HAP-1 (cell line): ENCODE measurements at regions not wholly inside any gene's neighbourhood (a gene's known extent, or its start where the extent isn't known, plus 50 kb on each side); places are given as distances from the start of the nearest gene placed in this dataset.

Experiments used
- DNase-seq, 2 experiments: peaks; one replicate each; pipeline ENCODE4 v3.0.0-alpha.2; 2016 to 2020; ENCODE audit warnings: low spot score in 2 of 2
- H3K27me3 ChIP-seq: fragments of 250-450 bp; sonication (Bioruptor Pico); 2 replicates; pipeline ENCODE4 v1.5.1; 2020; ENCODE audit warnings: low read depth, mild to moderate bottlenecking, moderate library complexity
- H3K36me3 ChIP-seq: fragments of 250-450 bp; sonication (Bioruptor Pico); replicated peaks from 2 replicates; pipeline ENCODE4 v1.5.1; 2020; ENCODE audit warnings: mild to moderate bottlenecking
- H3K4me1 ChIP-seq: fragments of 250-450 bp; sonication (Bioruptor Pico); 2 replicates; pipeline ENCODE4 v1.5.1; 2020; ENCODE audit warnings: mild to moderate bottlenecking
- H3K4me3 ChIP-seq: fragments of 250-450 bp; sonication (Bioruptor Pico); 2 replicates; pipeline ENCODE4 v1.5.1; 2020; ENCODE audit warnings: mild to moderate bottlenecking, moderate library complexity
- H3K9me3 ChIP-seq: fragments of 250-450 bp; sonication (Bioruptor Pico); 2 replicates; pipeline ENCODE4 v1.5.1; 2020; ENCODE audit warnings: mild to moderate bottlenecking, moderate library complexity
- in situ Hi-C: fragments of 300-500 bp; cut with MboI; formaldehyde crosslinking; loops from 3 replicates; pipeline ENCODE4 v1.14.3; 2020; ENCODE audit warnings: low sequenced_read_pairs, inconsistent platforms, mixed read lengths

GRCh38 chr13:22107549-22107948, 436.7 kb downstream of the FGF9 start:
- H3K9me3 ChIP-seq, result no peaks in the 10 kb centered on the region; the same call in 1 of the 2 replicates
- H3K36me3 ChIP-seq, result no peaks in the 10 kb centered on the region
- in situ Hi-C loops, result no loop called here
- no peaks in the 10 kb centered on the region for H3K27me3 ChIP-seq
- H3K4me1 ChIP-seq, result no peaks in the 10 kb centered on the region
- H3K4me3 ChIP-seq, result no peak overlapping the region
- DNase-seq, result no peak

- Histone ChIP-seq H3K27me3 (no peaks in the 10 kb centered on the region), H3K36me3 (no peaks in the 10 kb centered on the region), H3K4me1 (no peaks in the 10 kb centered on the region), H3K9me3 (no peaks in the 10 kb centered on the region; the same call in 1 of the 2 replicates), H3K4me3 (no peak overlapping the region)
- in situ Hi-C loops, result no loop called here
- no peak for DNase-seq
Measured at GRCh38 chr13:22108283-22108942, 437.5 kb downstream of the FGF9 start.

DNA sequence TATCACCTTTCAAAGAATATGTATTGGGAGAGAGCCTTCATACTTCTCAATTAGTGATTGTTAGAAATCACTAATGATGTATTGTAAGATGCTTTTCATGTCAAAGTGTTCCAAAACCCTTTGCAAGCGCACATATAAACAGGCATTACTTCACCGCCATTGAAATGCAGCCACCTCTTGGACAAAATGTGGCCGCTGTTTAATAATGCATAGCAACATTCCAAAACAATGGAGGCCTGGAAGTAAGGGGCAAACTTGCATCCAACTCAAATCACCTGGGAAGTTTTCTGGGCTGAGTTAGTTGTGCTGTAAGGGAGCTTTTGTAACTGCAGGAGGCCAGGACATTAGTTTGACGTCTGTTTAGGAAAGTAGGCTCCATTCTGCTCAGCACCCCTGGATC, 438.1 kb downstream of the FGF9 start:
- in situ Hi-C loops, result no loop called here
- no peak for DNase-seq
- Histone ChIP-seq H3K9me3 (peaks cover 2% of the 10 kb centered on the region; the same call in 1 of the 2 replicates), H3K36me3 (no peaks in the 10 kb centered on the region), H3K4me1 (no peaks in the 10 kb centered on the region), H3K27me3 (no peaks in the 10 kb centered on the region), H3K4me3 (no peak overlapping the region)

DNA sequence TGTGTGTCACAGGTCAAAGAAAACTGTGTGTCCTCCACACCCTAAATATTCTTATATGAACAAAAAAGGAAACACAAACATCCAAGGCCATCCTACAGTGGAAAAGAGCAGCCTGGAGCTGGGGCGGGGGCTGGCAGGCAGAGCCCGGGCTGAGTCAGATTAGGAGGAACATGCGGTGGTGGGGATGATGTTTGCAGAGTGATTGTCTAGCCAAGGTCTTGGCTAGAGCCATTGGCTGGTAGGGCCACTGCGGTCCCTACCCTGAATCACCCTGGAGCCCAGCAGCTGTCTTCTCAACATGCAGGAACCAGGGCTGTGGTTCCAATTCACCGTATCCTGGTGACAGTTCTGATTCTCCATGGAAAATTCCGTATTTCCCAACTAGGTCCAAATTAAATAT, 439.5 kb downstream of the FGF9 start:
- Histone ChIP-seq H3K9me3 (peaks cover 6% of the 10 kb centered on the region; the same call in 1 of the 2 replicates), H3K4me1 (no peaks in the 10 kb centered on the region), H3K36me3 (no peaks in the 10 kb centered on the region), H3K4me3 (no peak overlapping the region), H3K27me3 (no peaks in the 10 kb centered on the region)
- DNase-seq, result no peak
- in situ Hi-C loops, result no loop called here

DNA sequence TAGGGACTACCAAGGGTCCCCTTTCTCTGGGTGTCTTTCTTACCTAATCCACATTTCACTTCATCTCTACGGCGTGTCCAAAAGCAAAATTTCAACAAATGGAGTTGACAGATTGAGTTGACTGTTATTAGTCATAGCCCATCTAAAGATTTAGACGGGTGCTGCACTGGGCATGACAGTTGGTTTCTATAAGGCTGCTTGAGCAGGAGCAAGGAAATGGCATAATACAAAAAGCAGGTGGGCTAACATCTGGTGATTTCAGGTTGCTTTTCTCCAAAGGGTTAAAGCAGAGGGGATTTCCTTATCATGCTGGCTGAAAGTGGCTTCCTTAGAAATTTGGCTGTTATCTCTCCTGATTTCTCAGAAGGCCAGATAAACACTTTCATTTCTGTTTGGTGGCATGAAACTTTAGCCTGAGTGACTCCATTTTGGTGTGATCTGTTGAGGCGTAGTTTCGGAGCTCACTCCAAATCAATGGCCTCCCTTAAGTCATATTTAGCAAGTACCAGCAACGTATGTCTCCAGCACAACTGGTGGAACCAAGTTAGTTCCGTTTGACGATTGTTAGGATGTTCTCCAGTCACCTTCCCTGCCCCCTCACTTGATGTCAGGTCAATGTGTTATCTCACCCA, 440.4 kb downstream of the FGF9 start:
- Histone ChIP-seq H3K4me3 (no peak overlapping the region), H3K36me3 (no peaks in the 10 kb centered on the region), H3K27me3 (no peaks in the 10 kb centered on the region), H3K4me1 (no peaks in the 10 kb centered on the region), H3K9me3 (peaks cover 9% of the 10 kb centered on the region; the same call in 1 of the 2 replicates)
- no peak for DNase-seq
- in situ Hi-C loops, result no loop called here

DNA sequence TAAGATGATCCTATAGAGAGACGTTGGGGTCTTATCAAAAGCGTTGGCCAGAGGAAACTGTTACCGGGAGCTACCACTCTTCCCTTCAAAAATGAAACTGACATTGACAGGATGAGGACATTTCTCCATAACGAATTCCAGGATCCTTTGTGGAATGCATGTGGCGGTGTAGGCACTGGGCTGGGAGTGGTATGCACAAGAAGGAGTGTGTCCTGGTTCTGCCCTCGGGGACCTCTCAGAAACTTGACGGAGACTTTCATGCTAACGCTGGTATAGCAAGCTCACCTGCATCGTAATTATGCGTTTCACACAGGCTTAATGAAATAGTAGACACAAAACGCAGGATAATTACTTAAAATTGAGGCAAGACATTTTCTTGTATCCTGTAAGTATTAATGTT, 441.1 kb downstream of the FGF9 start:
- in situ Hi-C loops, result no loop called here
- no peaks in the 10 kb centered on the region for H3K27me3 ChIP-seq
- peaks cover 9% of the 10 kb centered on the region; the same call in 1 of the 2 replicates for H3K9me3 ChIP-seq
- H3K36me3 ChIP-seq, result no peaks in the 10 kb centered on the region
- H3K4me3 ChIP-seq, result no peak overlapping the region
- DNase-seq, result no peak
- no peaks in the 10 kb centered on the region for H3K4me1 ChIP-seq

DNA sequence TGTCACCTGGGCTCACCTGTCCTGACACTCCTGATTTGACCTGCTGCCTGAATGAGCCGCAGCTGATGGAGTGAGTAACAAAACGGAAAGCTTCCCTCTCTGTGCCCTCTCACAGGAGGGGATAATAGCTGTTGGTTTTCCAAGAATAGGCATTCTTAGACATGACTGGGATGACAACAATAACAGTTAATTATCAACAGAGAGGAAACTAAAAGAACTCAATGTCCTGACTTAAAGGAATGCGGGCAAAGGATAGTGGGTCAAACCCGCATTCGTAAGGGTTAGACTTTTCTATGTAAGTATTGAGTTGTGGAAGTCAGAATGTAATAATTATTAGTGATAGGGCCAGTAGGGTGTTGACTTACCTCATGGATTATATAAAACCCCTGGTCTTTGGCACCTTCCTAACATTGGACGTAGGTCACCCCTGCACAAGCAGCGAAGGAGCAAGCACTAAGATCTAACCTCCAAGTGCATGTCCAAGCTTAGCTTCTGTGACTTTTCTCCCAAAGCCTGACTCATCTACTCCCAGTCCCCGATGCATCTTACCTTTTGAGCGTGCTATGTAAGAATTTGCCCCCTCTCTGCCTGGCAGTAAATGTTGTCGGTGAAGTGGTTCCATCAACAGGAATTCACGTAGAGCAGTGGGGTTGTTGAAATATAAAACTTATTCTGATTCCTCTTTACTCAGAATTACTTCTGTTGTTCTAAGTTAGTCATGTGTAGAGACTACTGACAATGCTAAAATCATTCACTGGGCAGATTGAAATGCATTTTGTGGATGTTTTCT, 442.3 kb downstream of the FGF9 start:
- in situ Hi-C loops, result no loop called here
- H3K27me3 ChIP-seq, result no peaks in the 10 kb centered on the region
- no peaks in the 10 kb centered on the region for H3K4me1 ChIP-seq
- H3K36me3 ChIP-seq, result no peaks in the 10 kb centered on the region
- DNase-seq, result no peak
- no peak overlapping the region for H3K4me3 ChIP-seq
- peaks cover 9% of the 10 kb centered on the region; the same call in 1 of the 2 replicates for H3K9me3 ChIP-seq

- no peak overlapping the region for H3K4me3 ChIP-seq
- H3K4me1 ChIP-seq, result no peaks in the 10 kb centered on the region
- in situ Hi-C loops, result no loop called here
- H3K36me3 ChIP-seq, result no peaks in the 10 kb centered on the region
- H3K27me3 ChIP-seq, result no peaks in the 10 kb centered on the region
- DNase-seq, result no peak
- peaks cover 13% of the 10 kb centered on the region; the same call in 1 of the 2 replicates for H3K9me3 ChIP-seq
Measured at GRCh38 chr13:22114630-22115311, 443.9 kb downstream of the FGF9 start.

DNA sequence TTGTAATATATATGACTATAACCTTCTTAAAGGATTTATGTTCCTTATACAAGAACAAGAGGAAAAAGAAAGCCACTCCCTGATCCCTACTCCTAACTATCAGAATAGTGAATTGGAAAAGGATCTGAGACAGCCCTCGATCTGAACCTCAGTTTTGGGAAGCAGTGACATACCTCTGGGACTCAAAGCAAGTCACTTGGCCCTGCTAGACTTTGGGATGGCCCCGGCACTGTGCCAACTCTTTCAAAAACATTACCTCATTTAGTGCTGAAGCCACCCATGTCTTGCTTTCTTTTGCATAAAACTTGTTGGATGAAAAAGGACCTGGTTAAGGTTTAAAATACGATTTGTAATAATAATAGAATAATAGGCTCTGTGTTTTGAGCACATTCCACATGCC, 447.3 kb downstream of the FGF9 start:
- in situ Hi-C loops, result no loop called here
- no peak for DNase-seq
- Histone ChIP-seq H3K9me3 (peaks cover 13% of the 10 kb centered on the region; the same call in 1 of the 2 replicates), H3K27me3 (no peaks in the 10 kb centered on the region), H3K4me3 (no peak overlapping the region), H3K36me3 (no peaks in the 10 kb centered on the region), H3K4me1 (no peaks in the 10 kb centered on the region)

- H3K4me1 ChIP-seq, result no peaks in the 10 kb centered on the region
- H3K4me3 ChIP-seq, result no peak overlapping the region
- DNase-seq, result no peak
- peaks cover 6% of the 10 kb centered on the region; the same call in 1 of the 2 replicates for H3K9me3 ChIP-seq
- in situ Hi-C loops, result no loop called here
- H3K27me3 ChIP-seq, result no peaks in the 10 kb centered on the region
- no peaks in the 10 kb centered on the region for H3K36me3 ChIP-seq
Measured at GRCh38 chr13:22120646-22121045, 449.8 kb downstream of the FGF9 start.

GRCh38 chr13:22121146-22121739, 450.4 kb downstream of the FGF9 start:
- peaks cover 4% of the 10 kb centered on the region; the same call in 1 of the 2 replicates for H3K9me3 ChIP-seq
- H3K27me3 ChIP-seq, result no peaks in the 10 kb centered on the region
- H3K4me1 ChIP-seq, result no peaks in the 10 kb centered on the region
- H3K4me3 ChIP-seq, result no peak overlapping the region
- DNase-seq, result no peak
- H3K36me3 ChIP-seq, result no peaks in the 10 kb centered on the region
- in situ Hi-C loops, result no loop called here

DNA sequence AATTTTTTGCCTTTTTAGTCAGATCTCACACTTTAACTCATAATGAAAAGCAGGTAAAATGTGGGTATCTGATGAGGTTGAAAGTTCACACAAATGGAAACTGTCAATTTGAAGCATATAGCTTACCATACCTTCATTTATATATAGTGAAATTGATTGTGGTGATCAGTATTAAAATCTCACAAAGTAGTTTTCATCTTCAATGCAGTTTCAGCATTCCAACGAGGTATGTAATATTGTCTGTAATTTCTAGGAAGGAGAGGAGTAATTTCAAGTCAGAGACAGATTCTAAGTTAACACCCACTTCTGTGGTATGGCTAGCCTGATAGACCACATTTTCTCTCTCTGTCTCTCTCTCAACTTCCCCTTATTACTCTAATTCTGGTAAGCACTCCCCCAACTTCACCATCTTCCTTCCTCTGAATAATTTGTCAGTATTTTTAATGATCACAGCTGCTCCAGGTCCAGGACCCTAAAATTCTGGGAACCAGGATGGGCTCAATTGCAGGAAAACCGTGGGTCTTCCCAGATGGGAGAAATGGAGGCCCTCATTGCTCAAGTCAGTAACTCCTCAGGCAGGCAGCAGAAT, 455.7 kb downstream of the FGF9 start:
- H3K9me3 ChIP-seq, result peaks cover 3% of the 10 kb centered on the region; the same call in 1 of the 2 replicates
- no peak for DNase-seq
- no peaks in the 10 kb centered on the region for H3K36me3 ChIP-seq
- no peaks in the 10 kb centered on the region for H3K27me3 ChIP-seq
- H3K4me3 ChIP-seq, result no peak overlapping the region
- in situ Hi-C loops, result no loop called here
- H3K4me1 ChIP-seq, result no peaks in the 10 kb centered on the region
